HG03521 (cell line): ENCODE measurements at regions not wholly inside any gene's neighbourhood (a gene's known extent, or its start where the extent isn't known, plus 50 kb on each side); places are given as distances from the start of the nearest gene placed in this dataset.

ENCODE experiments used
- ATAC-seq: cut with Tn5 transposase; IDR thresholded peaks from one replicate; pipeline ENCODE4 v1.9.1; 2021; ENCODE audit warnings: mild to moderate bottlenecking, moderate library complexity; ENCODE audit not compliant: unreplicated experiment

GRCh38 chr18:22542406-22542835 is 124.7 kb upstream of the CTAGE1 start:
- no peak for ATAC-seq

DNA sequence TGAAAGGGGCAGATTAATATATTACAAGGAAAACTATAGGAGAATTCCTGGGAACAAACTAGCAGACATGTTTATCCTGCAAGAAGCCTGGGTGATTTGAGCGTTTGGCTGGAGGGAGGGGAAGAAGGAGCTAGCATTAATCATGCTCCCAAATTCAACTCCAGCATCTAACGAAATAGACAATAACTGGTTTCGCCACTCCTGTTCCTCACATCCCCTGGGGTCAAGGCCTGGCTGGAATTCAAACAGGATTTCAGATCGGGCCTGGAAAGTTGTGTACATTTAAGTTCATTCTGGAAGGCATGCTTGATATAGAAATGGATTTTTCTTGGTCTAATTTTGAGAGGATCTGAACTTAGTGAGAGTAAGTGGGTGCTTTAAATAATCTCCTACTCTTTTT is 126.1 kb upstream of the CTAGE1 start:
- no peak for ATAC-seq

GRCh38 chr18:22544626-22545025 is 126.9 kb upstream of the CTAGE1 start:
- no peak for ATAC-seq

DNA sequence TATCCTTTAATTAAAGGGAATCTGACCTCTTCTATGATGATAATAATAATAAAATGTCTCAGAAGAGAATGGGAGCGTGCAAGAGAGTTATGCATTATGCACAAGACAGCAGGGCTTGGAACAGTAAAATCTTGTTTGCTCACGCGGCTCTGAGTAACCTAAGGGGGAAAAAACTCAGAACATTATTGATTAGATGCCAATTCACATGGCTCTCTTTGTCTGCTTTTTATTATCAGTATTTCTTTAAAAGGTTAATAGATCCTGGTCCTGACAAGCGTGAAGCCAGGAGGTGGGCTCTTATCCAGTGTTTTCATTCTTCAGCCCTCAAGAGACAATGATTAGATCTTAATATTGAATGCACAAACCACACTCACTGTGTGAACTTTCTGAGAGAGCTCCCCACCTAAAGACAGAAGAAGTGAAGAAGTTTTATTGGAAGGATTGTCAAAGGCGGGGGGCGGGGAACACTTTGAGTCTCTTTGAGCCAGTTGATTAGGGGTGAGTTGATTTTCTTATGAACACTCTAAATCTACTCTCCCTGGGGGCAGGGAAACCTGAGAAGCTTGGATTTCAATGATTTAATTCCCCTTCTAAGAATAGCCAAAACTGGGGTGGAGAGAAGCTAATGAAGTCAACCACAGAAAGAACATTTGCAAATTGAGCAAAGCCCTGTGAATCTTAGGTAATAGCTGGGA is 127.5 kb upstream of the CTAGE1 start:
- no peak for ATAC-seq

GRCh38 chr18:22546905-22547570 is 129.3 kb upstream of the CTAGE1 start:
- no peak for ATAC-seq

- ATAC-seq, result no peak
Observed at GRCh38 chr18:22547807-22548561, 130.3 kb upstream of the CTAGE1 start.

- no peak for ATAC-seq
Observed at GRCh38 chr18:22549260-22549937, 131.7 kb upstream of the CTAGE1 start.

GRCh38 chr18:22550366-22550765 is 132.7 kb upstream of the CTAGE1 start:
- no peak for ATAC-seq

DNA sequence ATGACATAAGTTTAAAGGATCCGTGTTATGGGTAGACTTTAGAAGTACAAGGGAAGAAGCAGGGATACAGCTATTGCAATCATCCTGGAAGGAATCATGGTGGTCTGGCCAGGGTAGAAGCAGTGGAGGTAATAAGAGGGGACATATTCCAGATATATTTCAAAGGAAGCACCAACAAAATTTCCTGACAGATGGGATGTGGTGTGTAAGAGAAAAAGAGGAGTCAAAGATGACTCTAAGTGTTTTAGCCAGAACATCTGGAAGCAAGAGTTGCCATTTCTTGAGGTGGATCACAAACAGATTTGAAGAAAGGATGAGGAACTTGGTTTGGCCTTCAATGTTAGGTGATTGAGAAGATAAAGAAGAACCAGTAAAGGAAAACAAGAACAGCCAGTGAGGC is 133.1 kb upstream of the CTAGE1 start:
- no peak for ATAC-seq

DNA sequence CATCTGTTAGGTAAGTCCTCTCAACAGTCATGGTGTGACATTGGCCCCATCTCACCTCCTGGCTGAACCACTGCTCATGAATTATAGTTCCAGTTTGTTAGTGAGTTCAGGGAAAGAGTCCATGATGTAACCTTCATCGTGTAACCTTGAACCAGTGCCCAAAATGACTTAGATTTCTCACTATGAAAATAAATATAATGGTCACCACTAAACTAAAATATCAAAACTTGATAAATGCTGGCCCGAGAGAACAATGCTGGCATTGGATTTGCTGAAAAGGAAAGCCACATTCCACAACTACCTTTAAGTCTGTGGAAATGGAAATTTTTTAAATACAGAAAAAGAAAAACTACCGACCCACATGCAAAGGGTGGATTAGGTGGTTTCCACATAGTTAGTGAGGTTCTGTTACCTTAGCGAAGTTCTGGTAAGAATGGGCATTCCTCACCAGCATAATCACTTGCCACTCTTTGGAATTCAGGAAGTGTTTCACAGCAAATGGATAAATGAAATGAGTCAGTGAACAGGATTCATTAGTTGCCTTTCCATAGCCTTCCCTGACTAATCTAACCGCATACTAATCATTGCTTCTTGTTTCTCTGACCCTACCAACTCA is 133.9 kb upstream of the CTAGE1 start:
- no peak for ATAC-seq

GRCh38 chr18:22552254-22552653 is 134.5 kb upstream of the CTAGE1 start:
- no peak for ATAC-seq

DNA sequence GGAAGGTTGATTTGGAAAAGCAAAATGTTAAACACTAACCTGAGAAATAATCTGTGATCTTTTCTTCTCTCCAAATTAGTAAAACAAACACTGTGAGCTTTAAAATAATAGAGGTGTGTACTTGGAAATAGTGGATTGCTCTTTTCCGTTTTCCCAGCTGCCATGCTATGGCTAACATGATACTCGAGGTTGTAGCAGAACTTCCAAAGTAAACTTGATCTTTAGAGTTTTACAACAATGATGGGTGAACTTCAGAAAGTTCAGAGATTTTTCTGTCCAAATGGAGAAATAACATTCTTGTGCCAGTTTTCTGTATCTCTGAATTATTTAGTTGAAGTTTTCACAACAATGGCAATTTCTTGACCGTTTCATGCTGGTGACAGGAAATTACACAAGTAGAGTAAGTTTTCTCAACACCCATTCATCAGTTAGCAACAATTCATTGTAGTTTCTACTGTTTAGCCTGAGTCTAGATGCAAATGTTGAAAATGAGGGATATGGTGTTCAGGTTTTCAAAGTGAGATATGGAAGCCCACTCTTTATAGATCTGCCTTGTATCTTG is 135.3 kb upstream of the CTAGE1 start:
- no peak for ATAC-seq

GRCh38 chr18:22556222-22557167 is 138.8 kb upstream of the CTAGE1 start:
- no peak for ATAC-seq

DNA sequence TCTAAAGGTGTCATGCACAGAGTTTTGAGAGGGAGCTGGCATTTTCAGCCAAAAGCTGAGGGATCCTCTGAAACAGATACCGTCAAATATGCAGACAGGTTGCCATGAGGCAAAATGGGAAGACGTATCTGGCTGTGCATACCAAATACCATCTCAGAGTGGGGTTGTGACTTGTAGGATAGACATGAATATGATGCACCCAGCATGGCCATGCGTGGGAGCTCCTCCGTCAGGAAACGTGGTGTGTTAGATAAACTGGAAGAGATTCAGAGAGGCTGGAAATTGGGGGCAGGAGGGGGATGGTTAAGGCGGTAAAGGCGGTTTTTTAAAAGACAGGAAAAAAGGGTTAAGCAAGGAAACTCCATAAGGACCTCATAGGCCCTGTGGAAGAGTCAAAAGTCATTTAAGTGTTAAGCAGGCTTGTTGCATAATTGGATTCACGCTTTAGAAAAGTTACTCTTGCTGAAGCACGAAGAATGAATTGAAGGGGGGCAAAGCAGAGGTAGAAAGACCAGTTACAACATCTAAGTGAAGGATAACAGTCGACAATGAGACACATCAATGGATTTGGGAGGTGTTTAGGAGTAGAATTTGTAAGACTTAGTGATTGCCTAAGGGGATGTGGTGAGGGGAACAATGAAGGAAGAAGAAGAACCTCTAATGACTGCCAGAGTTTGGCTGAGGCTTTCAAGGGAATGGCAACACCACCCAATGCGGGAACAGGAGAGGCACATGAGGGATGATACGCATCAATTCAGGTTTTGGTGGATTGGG is 139.6 kb upstream of the CTAGE1 start:
- no peak for ATAC-seq

DNA sequence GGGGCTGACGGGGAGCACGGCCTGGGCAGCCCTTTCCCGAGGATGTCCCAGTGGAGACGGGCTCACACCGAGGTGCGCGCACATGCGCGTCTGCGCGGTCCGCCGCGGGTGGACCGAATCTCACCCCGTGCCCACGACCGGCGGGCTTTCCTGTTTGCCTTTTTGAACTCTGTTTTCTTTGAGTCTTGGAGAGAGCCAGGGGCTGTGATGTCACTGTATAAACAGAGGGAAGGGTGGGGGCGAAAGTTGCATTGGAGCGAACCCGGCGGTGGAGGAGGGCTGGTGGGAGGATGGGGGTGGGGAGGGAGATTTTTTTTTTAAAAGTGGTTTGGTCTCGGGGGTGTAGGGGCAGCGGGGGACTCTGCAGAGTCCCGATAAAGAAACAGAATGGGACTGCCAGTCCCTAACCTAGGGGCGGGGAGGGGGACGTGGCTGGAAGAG is 141.2 kb upstream of the CTAGE1 start:
- no peak for ATAC-seq

DNA sequence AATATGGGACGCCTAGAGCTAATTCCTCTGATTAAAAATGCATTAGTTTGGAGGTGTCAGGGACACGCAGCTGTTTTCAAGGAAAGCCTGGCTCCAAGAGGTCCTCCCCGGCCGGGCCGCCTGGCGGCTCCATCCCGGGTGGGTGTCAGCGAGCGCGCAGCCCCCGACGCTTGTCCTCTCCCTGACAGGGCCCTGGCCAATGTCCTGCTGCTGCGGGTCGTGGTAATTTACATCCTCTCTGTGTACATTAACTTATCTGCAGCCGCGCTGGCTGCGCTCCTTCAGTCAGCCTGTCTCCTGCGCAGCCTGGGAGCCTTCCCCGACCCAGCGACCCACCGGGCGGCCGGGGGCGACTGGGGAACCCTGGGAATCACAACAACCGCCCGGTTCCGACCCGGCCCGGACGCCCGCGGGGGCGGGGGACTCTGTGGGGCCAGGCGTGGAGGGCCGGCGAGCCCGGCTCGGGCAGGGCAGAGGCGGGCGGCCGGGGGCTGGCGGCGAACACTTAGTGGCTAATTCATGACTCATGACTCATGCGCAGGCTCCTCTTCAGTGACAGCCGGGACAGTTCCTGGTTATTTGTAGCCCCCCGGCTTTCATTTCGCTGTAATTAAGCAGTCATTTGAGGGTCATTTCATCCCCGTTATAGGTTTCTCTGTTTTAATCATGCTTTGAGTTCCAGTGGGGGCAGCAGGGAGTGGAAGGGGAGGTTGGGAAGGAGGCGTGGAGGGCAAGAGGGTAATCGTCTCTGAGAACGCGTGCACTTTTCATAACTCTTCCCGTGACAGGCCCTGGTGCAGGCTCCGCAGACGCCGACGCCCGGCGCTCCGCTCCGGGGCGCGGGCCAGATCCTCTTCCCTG is 141.9 kb upstream of the CTAGE1 start:
- no peak for ATAC-seq

DNA sequence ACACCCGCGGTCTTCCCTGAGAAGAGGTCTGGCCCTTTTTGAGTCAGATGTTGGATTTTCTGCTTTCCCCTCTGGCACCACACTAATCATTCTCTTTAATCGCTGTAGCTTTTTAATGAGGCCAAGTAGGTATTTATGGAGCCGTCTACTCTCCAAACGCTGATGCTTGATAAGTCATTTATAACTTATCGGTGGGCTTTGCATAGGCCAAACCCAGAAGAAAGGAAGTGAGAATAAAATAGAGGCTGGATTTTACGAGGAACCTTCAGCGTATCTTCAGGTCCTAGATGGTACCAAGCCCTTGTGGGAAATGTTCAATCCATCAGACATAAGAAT is 142.5 kb upstream of the CTAGE1 start:
- ATAC-seq, result no peak

DNA sequence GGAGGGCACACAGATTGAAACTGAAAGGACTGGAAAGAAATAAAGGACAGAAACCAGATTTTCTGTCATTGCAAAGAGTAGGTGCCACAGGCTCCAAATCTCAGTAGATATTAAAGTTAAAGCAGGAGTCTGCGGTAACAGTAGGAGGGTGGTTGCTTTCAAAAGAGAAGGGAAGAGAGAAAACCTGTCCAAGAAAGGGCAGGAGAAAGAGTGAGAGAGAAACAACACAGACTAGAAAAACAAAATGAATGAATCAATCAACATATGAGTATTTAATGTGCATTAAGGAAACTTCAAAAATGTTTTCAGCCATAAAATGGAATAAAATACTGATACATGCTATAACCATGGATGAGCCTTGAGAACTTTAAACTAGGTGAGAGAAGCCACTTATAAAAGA is 143.1 kb upstream of the CTAGE1 start:
- no peak for ATAC-seq
